Colonic mucosa (tissue), 4 donors: ENCODE measurements at regions not wholly inside any gene's neighbourhood (a gene's known extent, or its start where the extent isn't known, plus 50 kb on each side); places are given as distances from the start of the nearest gene placed in this dataset.

Source experiments
- DNase-seq: peaks from one replicate; pipeline ENCODE4 v3.0.0-alpha.2; 2020
- H3K27ac ChIP-seq: fragments of 200-600 bp; one replicate; pipeline ENCODE4 v1.8.0; 2021
- H3K27me3 ChIP-seq: fragments of 200-600 bp; one replicate; pipeline ENCODE4 v1.8.0; 2021
- H3K36me3 ChIP-seq: fragments of 200-600 bp; one replicate; pipeline ENCODE4 v1.8.0; 2021
- H3K4me1 ChIP-seq: fragments of 200-600 bp; one replicate; pipeline ENCODE4 v1.8.0; 2021; ENCODE audit warnings: mild to moderate bottlenecking
- H3K4me3 ChIP-seq: fragments of 200-600 bp; one replicate; pipeline ENCODE4 v1.8.0; 2021
- H3K9ac ChIP-seq, 2 donors: one replicate each; pipeline ENCODE4 v1.7.0; 2013; ENCODE audit warnings: control low read depth in 2 of 2, low read depth in 2 of 2, low read length in 2 of 2
- H3K9me3 ChIP-seq: fragments of 200-600 bp; one replicate; pipeline ENCODE4 v1.8.0; 2021
- intact Hi-C: fragments of 100-400 bp; cut with DNase I; formaldehyde crosslinking; loops from one replicate; pipeline ENCODE4 v1.14.1; 2022
- TF ChIP-seq, protein P1 (sequence below): fragments of 200-600 bp; IDR thresholded peaks from one replicate; pipeline ENCODE4 v1.8.0; 2022; ENCODE audit warnings: antibody characterized with exemption, mild to moderate bottlenecking
- donor health status: healthy.
- donor health status: DM: no; HTN: no; CAD: no.
- donor health status: DM: no; HTN: no; CAD: no.

DNA sequence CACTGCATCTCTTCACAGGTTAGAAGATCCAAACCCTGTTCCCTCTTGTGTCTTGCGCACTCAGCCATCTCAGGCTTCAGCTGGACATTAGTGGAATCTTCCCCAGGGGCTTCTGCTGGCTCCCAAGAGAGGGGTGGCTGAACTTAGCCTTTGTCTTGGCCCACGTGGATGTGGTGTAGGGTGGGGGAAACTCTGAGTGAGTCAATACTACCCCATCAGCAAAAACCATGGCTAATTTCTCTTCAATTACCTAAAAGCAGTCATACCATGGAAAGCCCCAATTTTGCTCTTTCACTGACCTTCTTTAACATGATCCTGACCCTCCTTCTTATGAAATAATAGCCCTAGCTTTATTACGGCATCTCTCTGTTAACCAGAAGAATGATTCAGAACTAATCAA, 72.5 kb upstream of the RAB3GAP2 start:
- no peaks in the 10 kb centered on the region for H3K27me3 ChIP-seq
- no peak for DNase-seq

DNA sequence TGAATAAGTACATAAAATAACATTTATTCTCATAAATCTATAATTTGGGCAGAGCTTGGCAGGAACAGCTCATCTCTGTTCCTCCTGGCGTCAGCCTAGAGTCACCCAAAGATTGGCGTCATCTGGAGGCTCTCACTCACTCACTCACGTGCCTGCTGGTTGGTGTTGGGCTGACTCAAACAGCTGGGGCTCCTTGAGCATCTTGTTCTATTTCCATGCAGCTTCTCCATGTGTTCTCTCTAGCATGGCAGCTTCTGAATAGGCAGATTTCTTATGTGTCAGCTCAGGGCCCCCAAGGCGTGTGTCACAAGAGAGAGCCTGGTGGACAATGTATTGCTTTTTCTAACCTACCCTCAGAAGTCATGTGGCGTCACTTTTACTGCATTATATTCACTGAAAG, 70.6 kb upstream of the RAB3GAP2 start:
- no peaks in the 10 kb centered on the region for H3K4me1 ChIP-seq
- intact Hi-C loops: no loop called here
- no peak for DNase-seq

More for the DNA sequence above, 72.5 kb upstream of the RAB3GAP2 start:
- Histone ChIP-seq H3K9ac (no peak overlapping the region), H3K27ac (no peak overlapping the region), H3K4me1 (no peaks in the 10 kb centered on the region), H3K36me3 (no peaks in the 10 kb centered on the region), H3K9me3 (no peaks in the 10 kb centered on the region), H3K4me3 (no peak overlapping the region)
- intact Hi-C loops: no loop called here
- TF ChIP-seq, protein P1, sequence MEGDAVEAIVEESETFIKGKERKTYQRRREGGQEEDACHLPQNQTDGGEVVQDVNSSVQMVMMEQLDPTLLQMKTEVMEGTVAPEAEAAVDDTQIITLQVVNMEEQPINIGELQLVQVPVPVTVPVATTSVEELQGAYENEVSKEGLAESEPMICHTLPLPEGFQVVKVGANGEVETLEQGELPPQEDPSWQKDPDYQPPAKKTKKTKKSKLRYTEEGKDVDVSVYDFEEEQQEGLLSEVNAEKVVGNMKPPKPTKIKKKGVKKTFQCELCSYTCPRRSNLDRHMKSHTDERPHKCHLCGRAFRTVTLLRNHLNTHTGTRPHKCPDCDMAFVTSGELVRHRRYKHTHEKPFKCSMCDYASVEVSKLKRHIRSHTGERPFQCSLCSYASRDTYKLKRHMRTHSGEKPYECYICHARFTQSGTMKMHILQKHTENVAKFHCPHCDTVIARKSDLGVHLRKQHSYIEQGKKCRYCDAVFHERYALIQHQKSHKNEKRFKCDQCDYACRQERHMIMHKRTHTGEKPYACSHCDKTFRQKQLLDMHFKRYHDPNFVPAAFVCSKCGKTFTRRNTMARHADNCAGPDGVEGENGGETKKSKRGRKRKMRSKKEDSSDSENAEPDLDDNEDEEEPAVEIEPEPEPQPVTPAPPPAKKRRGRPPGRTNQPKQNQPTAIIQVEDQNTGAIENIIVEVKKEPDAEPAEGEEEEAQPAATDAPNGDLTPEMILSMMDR: no peak

DNA sequence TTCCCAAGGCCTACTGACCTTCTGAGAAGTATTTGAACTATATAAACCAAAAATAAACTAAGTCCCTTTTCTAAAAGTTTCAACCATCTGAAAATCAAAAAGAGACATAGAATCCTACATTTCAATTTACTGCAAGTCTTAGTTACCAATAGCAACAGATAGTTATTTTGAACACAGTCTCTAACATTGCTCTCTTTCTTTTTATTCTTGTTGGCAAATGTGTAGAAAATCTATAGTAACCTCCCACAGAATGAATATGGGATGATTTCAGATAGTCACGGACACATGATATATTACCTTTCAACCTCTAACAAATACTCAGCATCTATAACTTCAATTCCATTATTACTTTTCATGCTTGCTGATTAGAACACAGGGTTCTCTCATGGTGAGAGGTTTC, 68.9 kb upstream of the RAB3GAP2 start:
- Histone ChIP-seq H3K4me3 (no peak overlapping the region), H3K9ac (no peak overlapping the region), H3K9me3 (no peaks in the 10 kb centered on the region), H3K4me1 (no peaks in the 10 kb centered on the region), H3K36me3 (no peaks in the 10 kb centered on the region), H3K27me3 (no peaks in the 10 kb centered on the region), H3K27ac (no peak overlapping the region)
- TF ChIP-seq, protein P1: no peak
- no peak for DNase-seq
- intact Hi-C loops: no loop called here

More for the DNA sequence above, 70.6 kb upstream of the RAB3GAP2 start:
- no peak overlapping the region for H3K9ac ChIP-seq
- H3K36me3 ChIP-seq: no peaks in the 10 kb centered on the region
- H3K4me3 ChIP-seq: no peak overlapping the region
- TF ChIP-seq, protein P1: no peak
- H3K27ac ChIP-seq: no peak overlapping the region
- H3K9me3 ChIP-seq: no peaks in the 10 kb centered on the region
- H3K27me3 ChIP-seq: no peaks in the 10 kb centered on the region

DNA sequence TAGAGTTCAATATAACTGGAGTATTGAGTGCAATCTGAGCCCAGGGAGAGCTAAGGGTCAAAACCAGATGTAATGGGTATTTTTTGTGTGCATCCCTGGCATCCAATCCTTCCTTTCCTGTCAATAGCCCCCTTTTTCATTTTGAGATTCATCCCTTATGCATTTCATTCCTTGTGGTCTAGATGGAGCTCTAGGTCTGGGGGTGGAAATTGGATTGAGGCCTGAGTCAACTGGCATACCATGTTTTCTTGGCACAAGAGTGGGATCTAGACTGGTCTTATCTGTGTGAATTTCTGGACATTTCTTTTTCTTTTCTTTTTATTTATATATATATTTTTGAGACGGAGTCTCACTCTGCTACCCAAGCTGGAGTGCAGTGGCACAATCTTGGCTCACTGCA, 67.3 kb upstream of the RAB3GAP2 start:
- no peaks in the 10 kb centered on the region for H3K27me3 ChIP-seq
- TF ChIP-seq, protein P1: no peak
- intact Hi-C loops: no loop called here
- no peaks in the 10 kb centered on the region for H3K36me3 ChIP-seq
- no peak for DNase-seq
- H3K4me3 ChIP-seq: no peak overlapping the region
- H3K9ac ChIP-seq: no peak overlapping the region
- no peaks in the 10 kb centered on the region for H3K9me3 ChIP-seq
- H3K27ac ChIP-seq: no peak overlapping the region
- no peaks in the 10 kb centered on the region for H3K4me1 ChIP-seq

DNA sequence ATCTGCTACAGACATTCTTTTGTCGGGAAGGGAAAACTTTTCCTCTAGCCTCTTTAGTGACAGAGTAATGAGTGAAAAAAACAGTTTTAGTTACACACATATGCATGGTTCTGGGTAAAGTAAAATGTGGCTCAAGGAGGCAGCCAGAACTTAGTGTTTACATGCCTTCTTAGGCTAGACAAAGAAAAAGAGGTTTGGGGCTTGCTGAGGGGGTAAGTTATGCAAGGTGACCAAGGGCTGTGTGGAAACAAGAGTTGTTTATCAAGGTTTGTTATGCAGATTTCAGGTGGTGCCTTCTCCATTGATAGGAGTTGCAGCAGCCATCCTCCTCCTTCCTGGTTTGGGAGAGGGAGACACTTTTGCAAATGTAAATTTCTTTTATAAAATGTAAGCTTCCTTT, 66.5 kb upstream of the RAB3GAP2 start:
- intact Hi-C loops: no loop called here
- Histone ChIP-seq H3K4me3 (no peak overlapping the region), H3K27ac (no peak overlapping the region), H3K36me3 (no peaks in the 10 kb centered on the region), H3K9me3 (no peaks in the 10 kb centered on the region), H3K4me1 (no peaks in the 10 kb centered on the region), H3K9ac (no peak overlapping the region), H3K27me3 (no peaks in the 10 kb centered on the region)
- DNase-seq: no peak
- TF ChIP-seq, protein P1: no peak
